ENCODE measurements at regions not wholly inside any gene's neighbourhood (a gene's known extent, or its start where the extent isn't known, plus 50 kb on each side); places are given as distances from the start of the nearest gene placed in this dataset.

- DNase-seq (ENCODE audit: extremely low read depth, low read depth), result no peak
- H3K4me3 ChIP-seq (replicated peaks; ENCODE audit: low read depth, low read length), result no peak overlapping the region
- no peak for TF ChIP-seq CTCF (IDR thresholded peaks at IDR 0.05; ENCODE audit: low read depth, low read length, missing control alignments)
These were observed 88.9 kb upstream of the RBM19 start for GRCh38 chr12:114054982-114055381.

- DNase-seq (ENCODE audit: extremely low read depth, low read depth), result no peak
- TF ChIP-seq CTCF (IDR thresholded peaks at IDR 0.05; ENCODE audit: low read depth, low read length, missing control alignments), result no peak
- no peak overlapping the region for H3K4me3 ChIP-seq (replicated peaks; ENCODE audit: low read depth, low read length)
These were observed 80.3 kb upstream of the RBM19 start for GRCh38 chr12:114046236-114046998.

- TF ChIP-seq CTCF (IDR thresholded peaks at IDR 0.05; ENCODE audit: low read depth, low read length, missing control alignments), result no peak
- no peak overlapping the region for H3K4me3 ChIP-seq (replicated peaks; ENCODE audit: low read depth, low read length)
- DNase-seq (ENCODE audit: extremely low read depth, low read depth), result peak; percentile 1
These were observed 79.2 kb upstream of the RBM19 start for GRCh38 chr12:114045349-114045748.

- no peak for TF ChIP-seq CTCF (IDR thresholded peaks at IDR 0.05; ENCODE audit: low read depth, low read length, missing control alignments)
- H3K4me3 ChIP-seq (replicated peaks; ENCODE audit: low read depth, low read length), result no peak overlapping the region
- DNase-seq (ENCODE audit: extremely low read depth, low read depth), result no peak
These were observed 75.5 kb upstream of the RBM19 start for GRCh38 chr12:114041590-114041989.

- DNase-seq (ENCODE audit: extremely low read depth, low read depth), result no peak
- no peak for TF ChIP-seq CTCF (IDR thresholded peaks at IDR 0.05; ENCODE audit: low read depth, low read length, missing control alignments)
- H3K4me3 ChIP-seq (replicated peaks; ENCODE audit: low read depth, low read length), result no peak overlapping the region
These were observed 75.0 kb upstream of the RBM19 start for GRCh38 chr12:114041136-114041535.

GRCh38 chr12:114038962-114039361, 72.8 kb upstream of the RBM19 start:
- H3K4me3 ChIP-seq (replicated peaks; ENCODE audit: low read depth, low read length), result no peak overlapping the region
- DNase-seq (ENCODE audit: extremely low read depth, low read depth), result no peak
- TF ChIP-seq CTCF (IDR thresholded peaks at IDR 0.05; ENCODE audit: low read depth, low read length, missing control alignments), result no peak

- no peak for TF ChIP-seq CTCF (IDR thresholded peaks at IDR 0.05; ENCODE audit: low read depth, low read length, missing control alignments)
These were observed 66.7 kb upstream of the RBM19 start for GRCh38 chr12:114032801-114033200.

More at GRCh38 chr12:114032801-114033200, 66.7 kb upstream of the RBM19 start:
- H3K4me3 ChIP-seq (replicated peaks; ENCODE audit: low read depth, low read length), result no peak overlapping the region
- no peak for DNase-seq (ENCODE audit: extremely low read depth, low read depth)

Data from HFF-Myc (cell line).